Urinary bladder (tissue), 3 donors: ENCODE measurements at regions not wholly inside any gene's neighbourhood (a gene's known extent, or its start where the extent isn't known, plus 50 kb on each side); places are given as distances from the start of the nearest gene placed in this dataset.
"Not testable (repeated sequence)": the region's sequence is repeated elsewhere in the genome, so short reads cannot be mapped to it uniquely, and the experiment has no call there.

ENCODE experiments used
- DNase-seq: peaks from one replicate; pipeline ENCODE4 v3.0.0-alpha.2; 2015; ENCODE audit errors: extremely low spot score
- H3K27ac ChIP-seq: one replicate; pipeline ENCODE4 v1.5.1; 2013; ENCODE audit warnings: low read depth, mild to moderate bottlenecking, moderate library complexity
- H3K36me3 ChIP-seq: one replicate; pipeline ENCODE4 v1.6.1; 2013; ENCODE audit warnings: mild to moderate bottlenecking, moderate library complexity; ENCODE audit not compliant: insufficient read depth
- H3K4me1 ChIP-seq: one replicate; pipeline ENCODE4 v1.6.1; 2013; ENCODE audit warnings: mild to moderate bottlenecking, moderate library complexity; ENCODE audit not compliant: insufficient read depth
- H3K4me3 ChIP-seq: one replicate; pipeline ENCODE4 v1.5.1; 2013; ENCODE audit warnings: low read depth, low read length
- WGBS: extraction: QIAGEN DNeasy Blood & Tissue Kit; methylation state at CpG from one replicate; pipeline ENCODE4 v1.1.7; 2013; 5-methylcytosine and 5-hydroxymethylcytosine counted together
- donor health status: healthy with polysubstance abuse.
- donor health status: healthy.

DNA sequence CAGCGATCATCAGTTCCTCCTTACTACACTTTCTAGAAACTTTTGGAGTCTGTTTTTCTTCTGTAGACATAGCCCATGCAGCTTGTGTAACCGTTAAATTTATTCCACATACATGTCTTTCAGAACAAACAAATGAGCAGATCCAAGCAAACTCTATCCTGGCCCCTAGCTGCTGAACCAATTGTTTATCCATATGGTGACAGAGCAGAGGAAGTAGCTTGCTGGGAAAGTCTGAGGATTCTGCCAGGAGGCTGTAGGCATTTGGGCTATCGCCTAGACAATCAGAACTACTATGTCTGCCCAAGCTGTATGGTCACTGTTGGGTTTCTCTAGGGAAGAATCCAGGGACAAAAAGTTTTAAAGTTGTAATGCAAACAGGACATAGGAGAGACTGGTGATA is 343.7 kb downstream of the SPRY2 start:
- no peak overlapping the region for H3K4me3 ChIP-seq
- no peaks in the 10 kb centered on the region for H3K36me3 ChIP-seq
- no peaks in the 10 kb centered on the region for H3K4me1 ChIP-seq
- DNase-seq = no peak
- no peak overlapping the region for H3K27ac ChIP-seq
- WGBS = 62% methylated on average over 3 of the region's 3 CpGs

DNA sequence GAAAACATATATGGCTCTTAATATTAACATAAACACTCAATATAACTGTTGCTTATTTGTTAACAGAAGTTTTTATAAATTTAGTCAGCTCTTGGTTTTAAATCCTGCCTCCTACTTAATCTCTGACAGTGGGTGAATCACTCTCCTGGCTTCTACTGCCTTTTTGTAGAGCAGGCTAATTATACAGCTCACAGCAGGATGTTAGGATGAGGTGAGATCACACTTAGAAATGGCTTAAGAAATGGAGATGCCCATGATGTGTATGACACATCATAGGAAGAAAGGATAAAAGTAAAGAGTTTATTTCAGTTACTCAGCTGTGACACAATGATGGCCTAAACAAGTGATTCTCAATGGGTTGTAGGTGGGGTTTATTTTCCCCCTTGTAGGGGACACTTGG is 345.6 kb downstream of the SPRY2 start:
- Histone ChIP-seq H3K27ac (no peak overlapping the region), H3K4me3 (no peak overlapping the region), H3K4me1 (no peaks in the 10 kb centered on the region), H3K36me3 (no peaks in the 10 kb centered on the region)
- no peak for DNase-seq

DNA sequence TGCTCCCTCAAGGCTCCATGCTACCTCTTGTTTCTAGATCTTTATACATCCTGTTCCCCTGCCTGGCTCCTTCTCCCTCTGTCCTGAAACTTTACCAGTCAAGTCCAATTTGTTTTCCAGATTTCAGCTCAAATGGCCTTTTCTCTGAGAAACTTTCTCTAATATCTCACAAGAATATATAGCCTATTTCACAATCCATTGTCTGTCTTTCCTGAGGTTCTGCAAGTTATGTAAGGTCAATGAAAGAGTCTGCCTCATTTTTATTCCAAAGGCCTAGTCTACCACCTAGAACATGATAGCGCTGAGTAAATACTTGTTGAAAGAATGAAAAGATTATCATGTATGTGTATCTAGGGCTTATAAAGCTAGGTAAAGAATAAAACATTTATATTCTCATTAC is 348.8 kb downstream of the SPRY2 start:
- no peak overlapping the region for H3K27ac ChIP-seq
- H3K4me1 ChIP-seq = no peaks in the 10 kb centered on the region
- H3K36me3 ChIP-seq = no peaks in the 10 kb centered on the region
- DNase-seq = no peak
- H3K4me3 ChIP-seq = no peak overlapping the region
- WGBS = 97% methylated on average over 1 of the region's 1 CpG

DNA sequence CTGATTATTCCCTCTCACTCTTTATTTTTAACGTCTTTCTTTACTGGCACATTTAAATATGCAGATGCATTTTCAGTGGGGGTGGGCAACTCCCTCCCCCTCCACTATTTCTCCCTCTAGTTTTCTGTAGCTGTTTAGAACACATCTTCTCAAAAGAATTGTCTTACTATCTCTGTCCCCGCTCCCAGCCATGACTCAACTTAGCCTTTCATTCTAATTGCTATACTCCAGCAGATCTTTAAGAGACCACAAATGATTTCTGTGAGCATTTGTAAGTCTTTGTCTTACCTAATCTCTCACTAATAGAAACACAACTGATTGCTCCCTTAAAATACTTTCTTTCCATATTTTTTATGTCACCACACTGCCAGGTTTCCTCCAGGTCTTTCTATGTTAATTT is 350.9 kb downstream of the SPRY2 start:
- WGBS = 76% methylated on average over 2 of the region's 2 CpGs
- no peaks in the 10 kb centered on the region for H3K4me1 ChIP-seq
- H3K36me3 ChIP-seq = no peaks in the 10 kb centered on the region
- DNase-seq = no peak
- H3K27ac ChIP-seq = no peak overlapping the region
- no peak overlapping the region for H3K4me3 ChIP-seq

DNA sequence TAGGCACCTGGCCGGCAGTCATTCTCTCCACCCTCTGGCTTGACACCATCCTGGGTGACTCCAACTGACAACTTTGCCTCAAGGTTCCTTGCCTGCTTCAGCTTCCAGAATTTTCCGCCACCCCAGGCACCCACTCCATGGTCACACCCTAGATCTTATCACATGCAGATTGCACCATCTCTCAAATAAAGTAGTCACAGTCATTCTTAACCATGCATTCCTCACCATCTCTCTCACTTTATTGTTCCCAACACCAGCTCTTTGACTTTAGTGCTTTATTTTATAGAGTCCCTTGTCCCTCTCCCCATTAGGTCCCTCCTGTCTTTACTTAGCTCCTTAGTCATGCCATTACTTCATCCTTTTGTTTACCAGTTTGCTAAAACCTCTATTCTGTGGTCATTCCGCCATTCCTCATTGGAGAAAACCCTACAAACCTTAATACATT is 351.7 kb downstream of the SPRY2 start:
- 95% methylated on average over 3 of the region's 3 CpGs for WGBS
- Histone ChIP-seq H3K4me3 (no peak overlapping the region), H3K36me3 (no peaks in the 10 kb centered on the region), H3K27ac (no peak overlapping the region), H3K4me1 (no peaks in the 10 kb centered on the region)
- DNase-seq = no peak

DNA sequence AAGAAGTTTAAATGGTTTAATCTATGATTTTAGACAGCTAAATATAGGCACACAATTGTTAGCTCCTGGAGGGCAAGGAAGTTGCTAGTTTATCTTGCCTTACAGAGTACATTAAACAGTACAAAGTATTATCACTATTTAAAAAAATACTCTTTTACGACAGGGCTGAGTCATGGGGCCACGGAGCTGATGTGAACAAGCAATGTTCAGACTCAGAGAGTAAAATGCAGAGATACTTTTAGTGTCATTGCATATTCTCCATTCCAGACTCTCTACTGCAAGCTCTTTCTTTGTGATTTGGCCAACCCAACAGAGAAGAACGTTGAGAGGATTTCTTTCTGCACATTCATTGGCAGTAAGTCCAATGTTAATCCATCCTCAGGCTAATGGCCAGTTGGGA is 352.4 kb downstream of the SPRY2 start:
- Histone ChIP-seq H3K36me3 (no peaks in the 10 kb centered on the region), H3K4me3 (no peak overlapping the region), H3K27ac (no peak overlapping the region), H3K4me1 (no peaks in the 10 kb centered on the region)
- no peak for DNase-seq
- WGBS = 30% methylated on average over 3 of the region's 3 CpGs

DNA sequence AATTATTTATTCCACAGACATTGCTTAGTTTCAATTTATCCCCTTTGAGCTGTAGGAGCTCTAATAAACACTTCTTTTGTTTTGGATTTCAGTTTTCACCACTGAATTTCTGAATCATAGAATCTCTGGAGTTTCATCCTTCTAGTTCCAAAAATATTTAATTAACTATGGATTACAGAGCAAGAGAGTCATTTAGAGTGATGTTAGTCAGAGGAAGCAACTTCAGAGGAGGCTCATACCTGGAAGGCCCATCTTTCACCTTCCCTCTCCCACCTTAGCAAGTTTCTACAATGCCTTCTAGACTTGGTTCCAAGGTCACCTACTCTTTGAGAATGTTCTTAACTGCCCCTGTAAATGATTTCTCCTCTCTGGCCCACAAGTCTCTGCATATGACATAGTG is 353.2 kb downstream of the SPRY2 start:
- DNase-seq = no peak
- no peak overlapping the region for H3K27ac ChIP-seq
- H3K36me3 ChIP-seq = no peaks in the 10 kb centered on the region
- H3K4me3 ChIP-seq = no peak overlapping the region
- no peaks in the 10 kb centered on the region for H3K4me1 ChIP-seq

DNA sequence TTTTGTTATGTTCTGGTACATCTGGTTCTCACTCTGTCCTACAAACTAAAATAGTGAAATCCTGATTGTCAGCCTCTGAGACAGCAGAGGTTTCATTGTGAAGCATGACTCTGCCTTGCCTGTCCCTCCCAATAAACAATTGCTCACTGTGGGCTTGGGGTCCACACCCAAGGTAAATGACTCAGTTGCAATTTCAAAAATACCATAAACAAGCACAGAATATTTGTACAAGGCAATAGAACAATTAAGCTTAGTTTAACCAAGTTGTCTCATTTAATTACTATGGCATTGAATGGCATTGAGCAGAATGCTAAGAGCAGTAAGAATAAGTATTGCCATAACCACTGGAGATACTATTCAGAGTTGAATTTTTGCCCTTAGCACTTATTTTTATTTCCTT is 353.6 kb downstream of the SPRY2 start:
- no peak for DNase-seq
- Histone ChIP-seq H3K36me3 (no peaks in the 10 kb centered on the region), H3K4me3 (no peak overlapping the region), H3K4me1 (no peaks in the 10 kb centered on the region), H3K27ac (no peak overlapping the region)

DNA sequence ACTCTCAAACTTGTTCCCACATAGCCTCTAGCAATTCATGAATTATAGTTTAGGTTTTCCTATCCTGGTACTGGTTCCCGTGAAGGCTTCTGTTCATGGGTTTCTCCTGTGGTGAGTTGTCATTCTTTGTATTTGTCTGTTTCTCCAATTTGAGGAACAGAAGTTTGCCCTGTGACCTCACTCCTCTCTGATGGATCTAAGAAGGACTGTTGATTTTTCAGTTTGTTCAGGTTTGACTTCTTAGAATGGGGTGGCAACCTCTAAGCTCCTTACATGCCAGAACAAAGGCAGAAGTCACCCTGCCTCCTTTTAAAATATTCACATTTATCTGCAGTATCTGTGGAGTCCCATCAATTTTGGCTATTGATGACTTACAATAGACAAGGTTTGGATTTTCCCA is 354.0 kb downstream of the SPRY2 start:
- Histone ChIP-seq H3K27ac (no peak overlapping the region), H3K4me3 (no peak overlapping the region), H3K36me3 (no peaks in the 10 kb centered on the region), H3K4me1 (no peaks in the 10 kb centered on the region)
- WGBS = 95% methylated on average over 1 of the region's 1 CpG
- no peak for DNase-seq

DNA sequence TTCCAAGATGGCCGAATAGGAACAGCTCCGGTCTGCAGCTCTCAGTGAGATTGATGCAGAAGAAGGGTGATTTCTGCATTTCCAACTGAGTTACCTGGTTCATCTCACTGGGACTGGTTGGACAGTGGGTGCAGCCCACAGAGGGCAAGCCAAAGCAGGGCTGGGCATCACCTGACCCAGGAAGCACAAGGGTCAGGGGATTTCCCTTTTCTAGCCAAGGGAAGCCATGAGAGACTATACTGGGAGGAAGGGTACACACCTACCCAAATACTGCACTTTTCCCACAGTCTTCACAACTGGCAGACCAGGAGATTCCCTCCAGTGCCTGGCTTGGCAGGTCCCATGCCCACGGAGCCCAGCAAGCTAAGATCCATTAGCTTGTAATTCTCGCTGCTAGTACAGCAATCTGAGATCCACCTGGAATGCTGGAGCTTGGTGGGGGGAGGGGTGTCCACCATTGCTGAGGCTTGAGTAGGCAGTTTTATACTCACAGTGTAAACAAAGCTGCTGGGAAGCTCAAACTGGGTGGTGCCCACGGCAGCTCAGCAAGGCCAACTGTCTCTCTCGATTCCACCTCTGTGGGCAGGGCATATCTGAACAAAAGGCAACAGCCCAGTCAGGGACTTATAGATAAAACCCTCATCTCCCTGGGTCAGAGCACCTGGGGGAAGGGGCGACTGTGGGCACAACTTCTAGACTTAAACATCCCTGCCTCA is 365.8 kb downstream of the SPRY2 start:
- WGBS = 79% methylated on average over 7 of the region's 7 CpGs
- not testable (repeated sequence) for H3K4me1 ChIP-seq, H3K36me3 ChIP-seq, H3K4me3 ChIP-seq, H3K27ac ChIP-seq, DNase-seq

DNA sequence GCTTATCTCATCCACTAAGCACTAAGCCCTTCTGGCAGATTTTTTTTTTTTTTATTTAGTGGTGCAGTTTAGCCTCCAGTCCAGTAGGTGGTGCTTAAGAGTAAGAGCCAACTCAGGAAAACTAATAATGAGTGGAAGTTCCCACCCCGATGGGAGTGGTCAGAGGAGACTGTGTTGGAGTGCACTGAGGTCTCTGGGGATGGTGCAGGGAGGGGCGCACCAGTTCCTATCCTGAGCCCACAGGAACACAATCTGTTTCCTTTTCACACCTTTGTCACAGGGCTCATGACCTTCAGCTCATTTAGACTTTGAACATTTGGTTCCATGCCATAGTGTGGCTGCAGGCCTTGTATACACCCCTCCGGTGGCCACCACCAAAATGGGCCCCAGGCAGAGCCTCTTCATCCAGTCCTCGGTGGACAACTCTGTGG is 367.4 kb downstream of the SPRY2 start:
- WGBS = 89% methylated on average over 4 of the region's 4 CpGs
- Histone ChIP-seq H3K4me1 (no peaks in the 10 kb centered on the region), H3K36me3 (no peaks in the 10 kb centered on the region), H3K27ac (no peak overlapping the region), H3K4me3 (no peak overlapping the region)
- DNase-seq = no peak

DNA sequence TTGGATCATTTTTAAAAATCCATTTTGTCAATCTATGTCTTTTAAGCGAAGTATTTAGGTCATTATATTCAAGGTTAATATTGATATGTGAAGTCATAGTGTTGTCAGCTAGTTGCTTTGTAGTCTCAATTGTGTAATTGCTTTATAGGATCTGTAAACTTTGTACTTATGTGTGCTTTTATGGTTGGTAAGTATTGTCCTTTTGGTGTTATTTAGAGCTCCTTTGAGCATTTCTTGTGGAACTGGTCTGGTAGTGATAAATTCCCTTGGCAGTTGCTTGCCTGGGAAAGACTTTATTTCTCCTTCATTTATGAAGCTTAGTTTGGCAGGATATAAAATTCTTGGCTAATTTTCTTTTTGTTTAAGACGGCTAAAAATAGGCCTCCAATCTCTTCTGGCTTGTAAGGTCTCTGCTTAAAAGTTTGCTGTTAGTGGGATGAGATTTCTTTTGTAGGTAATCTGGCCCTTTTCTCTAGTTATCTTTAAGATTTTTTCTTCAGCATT is 368.8 kb downstream of the SPRY2 start:
- Histone ChIP-seq H3K36me3 (no peaks in the 10 kb centered on the region), H3K4me3 (no peak overlapping the region), H3K27ac (no peak overlapping the region), H3K4me1 (no peaks in the 10 kb centered on the region)
- 89% methylated on average over 2 of the region's 2 CpGs for WGBS
- DNase-seq = no peak

DNA sequence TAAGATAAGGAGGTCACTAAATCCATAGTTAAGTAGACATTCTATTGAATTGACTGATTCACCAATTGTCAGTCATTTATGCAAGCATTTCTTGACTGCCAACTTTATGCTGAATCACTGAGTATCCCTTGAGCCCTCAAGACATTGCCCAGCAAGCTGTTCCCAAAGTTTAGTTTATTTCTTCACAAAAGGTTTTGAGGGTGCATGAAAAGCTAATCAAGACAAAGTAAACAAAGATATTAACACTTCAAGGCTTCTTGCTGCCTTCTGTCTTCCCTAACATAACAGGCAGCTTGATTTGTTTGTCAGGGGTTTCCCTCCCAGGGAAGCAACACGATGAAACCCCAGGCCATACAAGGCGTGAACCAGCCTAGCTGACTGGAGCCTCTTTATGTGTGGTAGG is 374.4 kb downstream of the SPRY2 start:
- H3K4me1 ChIP-seq = no peaks in the 10 kb centered on the region
- no peaks in the 10 kb centered on the region for H3K36me3 ChIP-seq
- WGBS = 58% methylated on average over 2 of the region's 2 CpGs
- no peak for DNase-seq
- H3K4me3 ChIP-seq = no peak overlapping the region
- H3K27ac ChIP-seq = no peak overlapping the region

DNA sequence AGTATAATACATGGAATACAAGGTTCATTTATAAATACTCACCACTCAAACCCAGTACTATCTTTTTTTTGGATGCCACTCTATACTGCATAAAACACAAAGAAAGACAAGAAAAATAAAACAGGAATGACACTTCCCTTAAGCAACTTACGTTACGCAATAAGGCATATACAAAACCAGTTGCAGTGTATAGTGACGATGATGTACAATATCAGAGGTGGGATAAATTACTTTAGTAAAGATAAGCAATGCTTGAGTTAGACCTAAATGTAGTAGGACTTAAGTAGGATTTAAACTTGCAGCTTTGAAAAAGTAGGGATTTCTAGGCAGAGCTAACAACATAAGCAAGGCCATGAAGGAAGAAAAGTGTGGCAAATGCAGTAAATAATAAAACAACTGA is 374.9 kb downstream of the SPRY2 start:
- Histone ChIP-seq H3K27ac (no peak overlapping the region), H3K36me3 (no peaks in the 10 kb centered on the region), H3K4me1 (no peaks in the 10 kb centered on the region), H3K4me3 (no peak overlapping the region)
- WGBS = 84% methylated on average over 3 of the region's 3 CpGs
- DNase-seq = no peak

DNA sequence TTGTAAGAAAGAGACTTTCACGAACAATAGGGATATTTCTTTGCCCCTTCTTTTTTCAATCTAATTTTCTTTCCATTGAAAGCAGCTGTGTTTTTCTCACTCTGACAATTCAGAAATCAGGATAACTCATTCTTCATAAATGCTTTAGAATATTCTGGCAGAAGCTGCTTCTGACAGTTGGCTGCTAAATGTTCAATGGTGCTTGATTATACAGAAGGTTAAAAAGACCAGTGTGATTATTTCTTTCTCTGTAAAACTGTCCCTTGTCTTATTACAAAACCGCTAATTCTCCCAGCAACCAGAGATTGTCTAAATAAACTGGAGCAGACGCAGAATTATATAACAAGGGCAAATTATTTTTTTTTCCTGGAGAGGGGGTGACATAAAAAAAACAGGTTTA is 394.4 kb downstream of the SPRY2 start:
- Histone ChIP-seq H3K27ac (no peak overlapping the region), H3K36me3 (no peaks in the 10 kb centered on the region), H3K4me1 (no peaks in the 10 kb centered on the region), H3K4me3 (no peak overlapping the region)
- WGBS = 88% methylated on average over 3 of the region's 3 CpGs
- no peak for DNase-seq
